Brain microvascular endothelial cell (primary cell): ENCODE measurements at regions not wholly inside any gene's neighbourhood (a gene's known extent, or its start where the extent isn't known, plus 50 kb on each side); places are given as distances from the start of the nearest gene placed in this dataset.
"Not testable (repeated sequence)": the region's sequence is repeated elsewhere in the genome, so short reads cannot be mapped to it uniquely, and the experiment has no call there.

Experiments
- DNase-seq: peaks from one replicate; pipeline ENCODE4 v3.0.0-alpha.2; 2020
- H3K27ac ChIP-seq: fragments of 250-450 bp; sonication (Bioruptor Pico); 2 replicates; pipeline ENCODE4 v1.5.1; 2020; ENCODE audit warnings: mild to moderate bottlenecking, moderate library complexity
- H3K27me3 ChIP-seq: fragments of 250-450 bp; sonication (Bioruptor Pico); replicated peaks from 2 replicates; pipeline ENCODE4 v1.5.1; 2020; ENCODE audit warnings: mild to moderate bottlenecking
- H3K36me3 ChIP-seq: fragments of 250-450 bp; sonication (Bioruptor Pico); replicated peaks from 2 replicates; pipeline ENCODE4 v1.5.1; 2020; ENCODE audit warnings: mild to moderate bottlenecking
- H3K4me3 ChIP-seq: 2 replicates; pipeline ENCODE4 v1.5.1; 2011; ENCODE audit warnings: low read depth, mild to moderate bottlenecking, control low read depth, low read length, moderate library complexity
- in situ Hi-C: cut with HindIII; loops from 2 replicates; pipeline ENCODE4 v1.10.0; 2017; ENCODE audit warnings: low sequenced_read_pairs, low pct_ligation_motif_present
- TF ChIP-seq, protein P1 (sequence below): IDR thresholded peaks from 2 replicates; pipeline ENCODE4 v1.5.1; 2011; ENCODE audit warnings: low read depth, mild to moderate bottlenecking, moderate library complexity, low read length, control low read depth, inconsistent platforms; ENCODE audit errors: missing control alignments

- TF ChIP-seq, protein P1, sequence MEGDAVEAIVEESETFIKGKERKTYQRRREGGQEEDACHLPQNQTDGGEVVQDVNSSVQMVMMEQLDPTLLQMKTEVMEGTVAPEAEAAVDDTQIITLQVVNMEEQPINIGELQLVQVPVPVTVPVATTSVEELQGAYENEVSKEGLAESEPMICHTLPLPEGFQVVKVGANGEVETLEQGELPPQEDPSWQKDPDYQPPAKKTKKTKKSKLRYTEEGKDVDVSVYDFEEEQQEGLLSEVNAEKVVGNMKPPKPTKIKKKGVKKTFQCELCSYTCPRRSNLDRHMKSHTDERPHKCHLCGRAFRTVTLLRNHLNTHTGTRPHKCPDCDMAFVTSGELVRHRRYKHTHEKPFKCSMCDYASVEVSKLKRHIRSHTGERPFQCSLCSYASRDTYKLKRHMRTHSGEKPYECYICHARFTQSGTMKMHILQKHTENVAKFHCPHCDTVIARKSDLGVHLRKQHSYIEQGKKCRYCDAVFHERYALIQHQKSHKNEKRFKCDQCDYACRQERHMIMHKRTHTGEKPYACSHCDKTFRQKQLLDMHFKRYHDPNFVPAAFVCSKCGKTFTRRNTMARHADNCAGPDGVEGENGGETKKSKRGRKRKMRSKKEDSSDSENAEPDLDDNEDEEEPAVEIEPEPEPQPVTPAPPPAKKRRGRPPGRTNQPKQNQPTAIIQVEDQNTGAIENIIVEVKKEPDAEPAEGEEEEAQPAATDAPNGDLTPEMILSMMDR: no peak
- no peak overlapping the region for H3K4me3 ChIP-seq
- in situ Hi-C loops: no loop called here
Measured at GRCh38 chr15:69616558-69616957, 163.9 kb downstream of the RPLP1 start.

DNA sequence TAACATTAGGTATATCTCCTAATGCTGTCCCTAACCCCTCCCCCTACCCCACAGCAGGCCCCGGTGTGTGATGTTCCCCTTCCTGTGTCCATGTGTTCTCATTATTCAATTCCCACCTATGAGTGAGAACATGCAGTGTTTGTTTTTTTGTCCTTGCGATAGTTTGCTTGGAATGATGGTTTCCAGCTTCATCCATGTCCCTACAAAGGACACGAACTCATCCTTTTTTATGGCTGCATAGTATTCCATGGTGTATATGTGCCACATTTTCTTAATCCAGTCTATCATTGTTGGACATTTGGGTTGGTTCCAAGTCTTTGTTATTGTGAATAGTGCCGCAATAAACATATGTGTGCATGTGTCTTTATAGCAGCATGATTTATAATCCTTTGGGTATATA is 164.5 kb downstream of the RPLP1 start:
- not testable (repeated sequence) for DNase-seq

More at GRCh38 chr15:69616558-69616957, 163.9 kb downstream of the RPLP1 start:
- no peaks in the 10 kb centered on the region for H3K36me3 ChIP-seq
- peaks cover 4% of the 10 kb centered on the region for H3K27me3 ChIP-seq
- DNase-seq: no peak
- H3K27ac ChIP-seq: no peak overlapping the region

DNA sequence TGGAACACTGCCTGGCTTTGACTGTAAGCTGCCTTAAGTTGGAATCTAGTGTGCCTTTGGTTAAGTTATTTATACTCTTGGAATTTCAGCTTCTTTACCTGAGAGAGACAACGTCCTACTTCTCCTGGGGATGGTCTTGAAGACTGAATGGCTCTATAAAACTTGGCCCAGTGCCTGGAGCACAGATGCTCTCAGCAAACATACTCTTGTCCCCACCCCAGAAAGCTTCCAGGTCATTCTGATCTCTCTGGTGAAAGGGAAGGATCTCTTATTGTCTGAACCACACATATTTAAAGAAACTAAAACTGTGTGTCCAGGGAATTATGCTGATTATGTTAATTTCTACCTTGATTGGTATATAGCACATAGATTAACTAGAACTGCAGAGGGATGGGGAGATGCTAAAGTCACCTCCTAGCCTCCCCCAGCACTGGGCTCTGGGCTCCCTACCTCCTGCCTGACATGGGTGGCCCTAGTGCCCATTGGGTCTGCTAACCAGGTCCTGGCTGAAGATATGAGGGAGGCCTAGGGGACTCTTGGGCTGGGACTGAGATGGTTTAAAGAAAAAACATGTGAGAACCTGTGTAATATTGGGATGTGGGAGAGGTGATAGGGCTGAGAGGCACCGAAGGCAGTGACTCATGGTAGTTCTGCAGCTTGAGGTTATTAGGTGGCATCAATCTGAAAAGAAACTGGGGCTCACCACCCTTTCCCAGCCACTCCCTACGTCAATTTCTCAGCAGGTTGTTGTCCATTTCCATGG is 171.0 kb downstream of the RPLP1 start:
- in situ Hi-C loops: no loop called here
- DNase-seq: no peak
- H3K36me3 ChIP-seq: no peaks in the 10 kb centered on the region
- TF ChIP-seq, protein P1: no peak
- H3K27ac ChIP-seq: no peak overlapping the region
- no peak overlapping the region for H3K4me3 ChIP-seq
- peaks cover 4% of the 10 kb centered on the region for H3K27me3 ChIP-seq

More for the DNA sequence above, 164.5 kb downstream of the RPLP1 start:
- H3K4me3 ChIP-seq, H3K27me3 ChIP-seq, H3K36me3 ChIP-seq, H3K27ac ChIP-seq, in situ Hi-C loops: not testable (repeated sequence)

DNA sequence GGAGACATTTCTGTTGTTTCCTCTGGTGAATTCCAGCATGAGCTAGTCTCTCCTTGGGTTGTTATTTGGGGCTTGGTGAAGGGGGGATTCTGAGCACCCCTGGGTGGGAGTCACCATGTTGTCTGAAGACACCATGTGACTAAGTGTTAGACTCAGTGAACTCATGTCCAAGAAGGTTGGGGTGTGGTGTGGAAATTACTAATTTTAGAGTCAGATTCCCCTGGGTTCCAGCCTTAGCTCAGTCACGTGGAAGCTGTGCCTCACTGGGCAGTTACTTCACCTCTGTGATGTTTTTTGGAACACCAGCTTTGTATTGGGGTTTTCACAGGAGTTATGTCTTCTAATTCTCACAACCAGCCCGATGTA is 171.5 kb downstream of the RPLP1 start:
- Histone ChIP-seq H3K27me3 (peaks cover 7% of the 10 kb centered on the region), H3K36me3 (no peaks in the 10 kb centered on the region), H3K27ac (no peak overlapping the region), H3K4me3 (no peak overlapping the region)
- DNase-seq: no peak
- in situ Hi-C loops: no loop called here
- TF ChIP-seq, protein P1: no peak

DNA sequence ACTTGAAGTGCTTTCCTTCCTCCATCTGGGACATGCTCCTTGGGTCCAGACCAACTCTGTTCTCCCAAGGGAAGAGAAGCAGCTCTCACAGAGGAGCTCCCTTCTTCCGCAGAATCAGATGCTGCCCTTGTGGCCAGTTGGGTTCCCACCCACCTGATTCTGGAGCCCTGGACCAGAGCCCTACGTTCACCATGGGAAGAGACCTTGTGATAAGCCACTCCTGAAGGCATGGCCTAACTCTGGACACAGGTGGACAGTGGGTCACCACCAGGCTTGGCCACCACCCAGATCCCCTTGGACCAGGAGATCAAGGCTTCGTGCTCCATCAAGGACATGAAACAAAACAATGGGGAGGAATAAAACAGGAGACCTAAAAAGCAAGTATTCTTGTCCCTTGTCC is 172.2 kb downstream of the RPLP1 start:
- Histone ChIP-seq H3K4me3 (no peak overlapping the region), H3K36me3 (no peaks in the 10 kb centered on the region), H3K27ac (no peak overlapping the region), H3K27me3 (peaks cover 7% of the 10 kb centered on the region)
- TF ChIP-seq, protein P1: no peak
- in situ Hi-C loops: no loop called here
- no peak for DNase-seq

DNA sequence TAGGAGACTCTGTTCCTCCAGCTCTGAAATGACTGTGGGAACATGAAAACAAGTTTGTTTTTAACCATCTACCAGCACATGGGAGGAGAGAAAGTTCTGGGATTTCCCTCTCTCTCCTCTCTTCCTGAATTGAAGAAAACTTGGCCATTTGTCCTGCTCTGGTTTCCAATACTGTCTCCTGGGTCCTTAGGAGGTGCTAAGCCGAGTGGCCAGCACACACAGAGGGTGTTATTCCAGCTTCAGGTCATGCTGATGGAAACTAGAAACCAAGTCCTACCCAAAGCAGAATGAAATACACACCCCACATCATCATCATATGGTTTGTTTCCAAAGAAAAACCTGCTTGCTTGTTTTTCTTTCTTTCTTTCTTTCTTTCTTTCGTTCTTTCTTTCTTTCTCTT is 172.7 kb downstream of the RPLP1 start:
- no peaks in the 10 kb centered on the region for H3K36me3 ChIP-seq
- TF ChIP-seq, protein P1: no peak
- DNase-seq: no peak
- in situ Hi-C loops: no loop called here
- H3K27me3 ChIP-seq: peaks cover 7% of the 10 kb centered on the region
- H3K4me3 ChIP-seq: no peak overlapping the region
- H3K27ac ChIP-seq: no peak overlapping the region
